Chondrocyte (in vitro differentiated cells): ENCODE measurements at regions not wholly inside any gene's neighbourhood (a gene's known extent, or its start where the extent isn't known, plus 50 kb on each side); places are given as distances from the start of the nearest gene placed in this dataset.

ENCODE experiments used
- DNase-seq: peaks from one replicate; pipeline ENCODE4 v3.0.0; 2021; ENCODE audit warnings: mixed read lengths, low spot score
- H3K27ac Mint-ChIP-seq: one replicate; pipeline ENCODE4 v1.8.0; 2021; ENCODE audit warnings: mild to moderate bottlenecking, moderate library complexity, mixed read lengths; ENCODE audit not compliant: unreplicated experiment
- H3K27me3 Mint-ChIP-seq: 2 replicates; pipeline ENCODE4 v1.8.0; 2021; ENCODE audit warnings: low read depth, mixed read lengths
- H3K36me3 Mint-ChIP-seq: 2 replicates; pipeline ENCODE4 v1.8.0; 2021; ENCODE audit warnings: low read depth, mixed read lengths
- H3K4me1 Mint-ChIP-seq: 2 replicates; pipeline ENCODE4 v1.8.0; 2021; ENCODE audit warnings: low read depth, mild to moderate bottlenecking, mixed read lengths
- H3K4me3 Mint-ChIP-seq: one replicate; pipeline ENCODE4 v1.8.0; 2021; ENCODE audit warnings: mild to moderate bottlenecking, moderate library complexity, mixed read lengths; ENCODE audit not compliant: unreplicated experiment
- H3K9me3 Mint-ChIP-seq: 2 replicates; pipeline ENCODE4 v1.8.0; 2021; ENCODE audit warnings: low read depth, mixed read lengths
- CTCF ChIP-seq: fragments of 200-600 bp; sonication (generic); IDR thresholded peaks from 2 replicates; pipeline ENCODE4 v1.5.0; 2021; ENCODE audit warnings: antibody characterized with exemption, mild to moderate bottlenecking, moderate library complexity

GRCh38 chr5:71961786-71962185 lies 145.5 kb upstream of the MAP1B start:
- peaks cover 2% of the 10 kb centered on the region for H3K9me3 Mint-ChIP-seq
- TF ChIP-seq CTCF = no peak
- peaks cover 4% of the 10 kb centered on the region for H3K4me1 Mint-ChIP-seq
- no peak for DNase-seq
- peaks cover 22% of the 10 kb centered on the region for H3K27me3 Mint-ChIP-seq
- no peak overlapping the region for H3K27ac Mint-ChIP-seq
- no peaks in the 10 kb centered on the region for H3K36me3 Mint-ChIP-seq
- no peak overlapping the region for H3K4me3 Mint-ChIP-seq

GRCh38 chr5:71969460-71969859 lies 137.8 kb upstream of the MAP1B start:
- no peak for DNase-seq
- no peak for TF ChIP-seq CTCF
- Mint-ChIP-seq H3K9me3 (peaks cover 2% of the 10 kb centered on the region), H3K27ac (no peak overlapping the region), H3K36me3 (peaks cover 2% of the 10 kb centered on the region), H3K4me3 (no peak overlapping the region), H3K4me1 (peaks cover 23% of the 10 kb centered on the region), H3K27me3 (peaks cover 30% of the 10 kb centered on the region)

- peaks cover 2% of the 10 kb centered on the region for H3K36me3 Mint-ChIP-seq
- H3K4me3 Mint-ChIP-seq = no peak overlapping the region
- no peak for DNase-seq
- no peak overlapping the region for H3K27ac Mint-ChIP-seq
- TF ChIP-seq CTCF = no peak
- H3K4me1 Mint-ChIP-seq = peaks cover 28% of the 10 kb centered on the region
- H3K27me3 Mint-ChIP-seq = peaks cover 17% of the 10 kb centered on the region
- H3K9me3 Mint-ChIP-seq = no peaks in the 10 kb centered on the region
These were observed 135.4 kb upstream of the MAP1B start for GRCh38 chr5:71971862-71972261.

GRCh38 chr5:71972777-71973473 lies 134.3 kb upstream of the MAP1B start:
- DNase-seq = no peak
- Mint-ChIP-seq H3K4me3 (no peak overlapping the region), H3K9me3 (no peaks in the 10 kb centered on the region), H3K27me3 (peaks cover 16% of the 10 kb centered on the region), H3K36me3 (peaks cover 2% of the 10 kb centered on the region), H3K27ac (no peak overlapping the region), H3K4me1 (peaks cover 28% of the 10 kb centered on the region)
- TF ChIP-seq CTCF = no peak

- Mint-ChIP-seq H3K4me3 (no peak overlapping the region), H3K9me3 (no peaks in the 10 kb centered on the region), H3K27ac (no peak overlapping the region), H3K4me1 (peaks cover 28% of the 10 kb centered on the region), H3K36me3 (peaks cover 2% of the 10 kb centered on the region), H3K27me3 (peaks cover 14% of the 10 kb centered on the region)
- TF ChIP-seq CTCF = no peak
- no peak for DNase-seq
These were observed 133.7 kb upstream of the MAP1B start for GRCh38 chr5:71973563-71973962.
